Stimulated activated naive CD8-positive, alpha-beta T cell treated with anti-CD3 and anti-CD28 coated beads, Interleukin-15, Interleukin-2, amounts not matched to agents 100 ng/mL and 50 ng/mL, for 24 hours (primary cell): ENCODE measurements at regions not wholly inside any gene's neighbourhood (a gene's known extent, or its start where the extent isn't known, plus 50 kb on each side); places are given as distances from the start of the nearest gene placed in this dataset.
"Not testable (repeated sequence)": the region's sequence is repeated elsewhere in the genome, so short reads cannot be mapped to it uniquely, and the experiment has no call there.

Experiments
- H3K27ac Mint-ChIP-seq: one replicate; pipeline ENCODE4 v1.8.0; 2021; ENCODE audit warnings: mild to moderate bottlenecking, mixed read lengths
- H3K27me3 Mint-ChIP-seq: one replicate; pipeline ENCODE4 v1.8.0; 2021; ENCODE audit warnings: mixed read lengths
- H3K36me3 Mint-ChIP-seq: one replicate; pipeline ENCODE4 v1.8.0; 2021; ENCODE audit warnings: low read depth, mixed read lengths
- H3K4me1 Mint-ChIP-seq: one replicate; pipeline ENCODE4 v1.8.0; 2021; ENCODE audit warnings: low read depth, mixed read lengths
- H3K4me3 Mint-ChIP-seq: one replicate; pipeline ENCODE4 v1.8.0; 2021; ENCODE audit warnings: mild to moderate bottlenecking, mixed read lengths
- H3K9me3 Mint-ChIP-seq: one replicate; pipeline ENCODE4 v1.8.0; 2021; ENCODE audit warnings: mixed read lengths

- Mint-ChIP-seq H3K4me3 (no peak overlapping the region), H3K27me3 (peaks cover 19% of the 10 kb centered on the region), H3K27ac (no peak overlapping the region), H3K36me3 (no peaks in the 10 kb centered on the region), H3K4me1 (no peaks in the 10 kb centered on the region), H3K9me3 (peaks cover 7% of the 10 kb centered on the region)
Observed at GRCh38 chr6:133799043-133799442, 89.9 kb upstream of the TCF21 start.

DNA sequence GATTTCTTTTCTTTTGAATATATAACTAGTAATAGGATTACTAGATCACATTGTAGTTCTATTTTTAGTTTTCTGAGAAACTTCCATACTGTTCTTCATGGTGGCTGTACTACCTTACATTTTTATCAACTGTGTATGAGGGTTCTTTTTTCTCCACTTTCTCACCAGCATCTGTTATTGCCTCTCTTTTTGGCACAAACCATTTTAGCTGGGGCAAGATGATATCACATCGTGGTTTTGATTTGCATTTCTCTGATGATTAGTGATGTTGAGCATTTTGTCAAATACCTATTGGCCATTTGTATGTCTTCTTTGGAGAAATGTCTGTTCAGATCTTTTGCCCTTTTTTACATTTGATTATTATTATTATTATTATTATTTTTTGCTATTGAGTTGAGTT lies 86.1 kb upstream of the TCF21 start:
- H3K36me3 Mint-ChIP-seq: no peaks in the 10 kb centered on the region
- no peak overlapping the region for H3K27ac Mint-ChIP-seq
- H3K4me1 Mint-ChIP-seq: no peaks in the 10 kb centered on the region
- H3K27me3 Mint-ChIP-seq: peaks cover 25% of the 10 kb centered on the region
- H3K4me3 Mint-ChIP-seq: no peak overlapping the region
- H3K9me3 Mint-ChIP-seq: no peaks in the 10 kb centered on the region

- no peak overlapping the region for H3K27ac Mint-ChIP-seq
- no peaks in the 10 kb centered on the region for H3K36me3 Mint-ChIP-seq
- H3K27me3 Mint-ChIP-seq: peaks cover 33% of the 10 kb centered on the region
- no peak overlapping the region for H3K4me3 Mint-ChIP-seq
- H3K9me3 Mint-ChIP-seq: no peaks in the 10 kb centered on the region
- no peaks in the 10 kb centered on the region for H3K4me1 Mint-ChIP-seq
Observed at GRCh38 chr6:133804265-133804664, 84.6 kb upstream of the TCF21 start.

DNA sequence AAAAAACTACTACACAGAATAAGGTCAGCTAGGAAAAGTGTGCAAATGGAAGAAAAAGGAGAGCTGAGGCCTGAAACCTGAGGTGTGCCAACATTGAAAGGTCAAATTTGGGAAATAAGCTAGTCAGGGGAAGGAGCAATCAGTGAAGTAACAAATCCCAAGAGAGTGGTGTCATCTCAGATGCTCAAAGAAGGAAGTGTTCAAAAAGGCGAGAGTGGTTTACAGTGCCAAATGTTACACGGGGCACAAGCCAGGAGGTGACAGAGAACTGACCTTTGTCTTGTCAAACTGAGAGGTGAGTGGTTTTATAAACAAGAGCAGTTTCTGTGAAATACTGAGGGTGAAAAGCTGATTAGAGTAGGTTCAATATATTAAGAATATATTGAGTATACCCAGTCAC lies 83.0 kb upstream of the TCF21 start:
- Mint-ChIP-seq H3K27ac (no peak overlapping the region), H3K27me3 (peaks cover 41% of the 10 kb centered on the region), H3K9me3 (peaks cover 2% of the 10 kb centered on the region), H3K36me3 (no peaks in the 10 kb centered on the region), H3K4me1 (no peaks in the 10 kb centered on the region), H3K4me3 (no peak overlapping the region)

- Mint-ChIP-seq H3K4me1 (no peaks in the 10 kb centered on the region), H3K27me3 (peaks cover 45% of the 10 kb centered on the region), H3K36me3 (no peaks in the 10 kb centered on the region), H3K4me3 (no peak overlapping the region), H3K27ac (no peak overlapping the region), H3K9me3 (peaks cover 8% of the 10 kb centered on the region)
Observed at GRCh38 chr6:133806382-133807140, 82.4 kb upstream of the TCF21 start.

GRCh38 chr6:133807501-133807900 lies 81.4 kb upstream of the TCF21 start:
- H3K4me3 Mint-ChIP-seq: no peak overlapping the region
- H3K27ac Mint-ChIP-seq: no peak overlapping the region
- peaks cover 8% of the 10 kb centered on the region for H3K9me3 Mint-ChIP-seq

GRCh38 chr6:133809406-133809805 lies 79.5 kb upstream of the TCF21 start:
- Mint-ChIP-seq H3K36me3 (no peaks in the 10 kb centered on the region), H3K9me3 (peaks cover 8% of the 10 kb centered on the region), H3K4me3 (no peak overlapping the region), H3K27me3 (peaks cover 33% of the 10 kb centered on the region), H3K27ac (no peak overlapping the region), H3K4me1 (no peaks in the 10 kb centered on the region)

More at GRCh38 chr6:133807501-133807900, 81.4 kb upstream of the TCF21 start:
- peaks cover 40% of the 10 kb centered on the region for H3K27me3 Mint-ChIP-seq
- H3K4me1 Mint-ChIP-seq: no peaks in the 10 kb centered on the region
- no peaks in the 10 kb centered on the region for H3K36me3 Mint-ChIP-seq

DNA sequence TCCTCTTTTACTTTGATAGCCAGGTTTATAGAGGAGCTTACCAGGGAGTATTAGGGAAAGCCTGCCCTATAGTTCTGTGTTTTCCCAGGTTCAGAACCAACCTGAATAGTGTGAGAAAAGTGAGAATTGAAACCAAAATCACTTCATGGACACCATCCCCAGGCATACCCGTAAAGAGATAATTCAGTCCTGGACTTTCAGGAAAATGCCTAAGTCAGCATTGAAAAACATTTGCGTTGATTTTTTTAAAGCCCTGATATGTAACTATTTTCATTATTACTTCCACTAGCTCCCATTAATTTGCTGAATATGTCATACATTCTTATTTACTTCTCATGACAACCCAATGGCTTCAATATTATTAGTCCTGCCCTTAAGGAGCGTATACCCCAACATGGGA lies 77.4 kb upstream of the TCF21 start:
- H3K36me3 Mint-ChIP-seq: no peaks in the 10 kb centered on the region
- peaks cover 11% of the 10 kb centered on the region for H3K9me3 Mint-ChIP-seq
- peaks cover 28% of the 10 kb centered on the region for H3K27me3 Mint-ChIP-seq
- H3K27ac Mint-ChIP-seq: no peak overlapping the region
- H3K4me3 Mint-ChIP-seq: no peak overlapping the region
- H3K4me1 Mint-ChIP-seq: no peaks in the 10 kb centered on the region

GRCh38 chr6:133812446-133812845 lies 76.5 kb upstream of the TCF21 start:
- not testable (repeated sequence) for H3K27ac Mint-ChIP-seq, H3K36me3 Mint-ChIP-seq, H3K4me1 Mint-ChIP-seq, H3K4me3 Mint-ChIP-seq
- peaks cover 25% of the 10 kb centered on the region for H3K27me3 Mint-ChIP-seq
- H3K9me3 Mint-ChIP-seq: peaks cover 11% of the 10 kb centered on the region

DNA sequence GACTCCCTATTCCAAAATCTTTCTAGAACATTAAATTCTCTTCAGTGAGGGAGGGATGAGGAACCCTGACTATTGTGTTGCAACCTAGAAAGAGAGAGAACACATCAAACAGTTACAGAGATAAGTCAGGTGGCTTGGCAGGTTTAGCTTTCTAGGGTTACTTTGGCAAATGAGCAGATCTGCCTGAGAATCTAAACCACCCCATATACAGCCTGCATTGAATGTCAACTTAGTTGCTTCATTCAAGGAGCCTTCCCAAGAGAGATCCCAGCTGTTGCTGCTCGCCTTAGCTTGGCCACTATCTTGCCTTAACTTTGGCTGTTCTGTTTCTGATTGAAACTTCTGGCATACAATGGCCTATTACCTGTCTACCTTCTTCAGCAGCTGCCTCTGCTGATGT lies 74.7 kb upstream of the TCF21 start:
- Mint-ChIP-seq H3K4me3 (no peak overlapping the region), H3K27me3 (peaks cover 20% of the 10 kb centered on the region), H3K4me1 (no peaks in the 10 kb centered on the region), H3K27ac (no peak overlapping the region), H3K36me3 (no peaks in the 10 kb centered on the region), H3K9me3 (peaks cover 11% of the 10 kb centered on the region)

DNA sequence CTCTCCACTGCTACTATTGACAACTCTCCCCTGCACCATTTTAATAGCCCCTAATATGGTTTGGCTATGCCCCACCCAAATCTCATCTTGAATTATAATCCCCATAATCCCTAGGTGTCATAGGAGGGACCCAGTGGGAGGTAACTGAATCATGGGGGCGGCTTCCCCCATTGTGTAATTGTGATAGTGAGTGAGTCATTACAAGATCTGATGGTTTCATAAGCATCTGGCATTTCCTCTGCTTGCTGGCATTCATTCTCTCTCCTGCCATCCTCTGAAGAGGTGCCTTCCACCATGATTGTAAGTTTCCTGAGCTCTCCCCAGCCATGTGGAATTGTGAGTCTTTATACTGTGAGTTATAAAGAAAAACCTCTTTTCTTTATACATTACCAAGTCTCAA lies 74.1 kb upstream of the TCF21 start:
- H3K27ac Mint-ChIP-seq: no peak overlapping the region
- H3K4me3 Mint-ChIP-seq: no peak overlapping the region
- no peaks in the 10 kb centered on the region for H3K4me1 Mint-ChIP-seq
- peaks cover 19% of the 10 kb centered on the region for H3K27me3 Mint-ChIP-seq
- H3K9me3 Mint-ChIP-seq: peaks cover 11% of the 10 kb centered on the region
- H3K36me3 Mint-ChIP-seq: no peaks in the 10 kb centered on the region

DNA sequence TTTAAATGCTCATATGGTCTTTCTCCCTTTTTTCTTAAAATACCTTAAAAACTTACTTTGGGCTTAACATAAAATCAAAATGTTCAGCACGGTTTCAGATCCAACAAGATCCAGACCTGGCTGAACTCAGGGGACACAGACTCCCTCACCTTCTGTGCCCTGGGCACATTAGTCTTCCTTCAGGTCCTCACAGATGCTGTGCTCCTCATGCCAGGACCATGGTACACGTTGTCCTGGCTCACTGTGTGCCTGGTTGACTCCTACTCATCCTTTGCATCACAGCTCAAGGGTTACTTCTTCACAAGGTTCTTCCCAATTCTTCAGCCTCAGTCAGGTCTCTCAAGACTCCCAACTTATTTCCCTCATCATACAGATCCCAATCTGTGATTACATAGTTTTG lies 73.6 kb upstream of the TCF21 start:
- Mint-ChIP-seq H3K4me1 (no peaks in the 10 kb centered on the region), H3K9me3 (peaks cover 11% of the 10 kb centered on the region), H3K27me3 (peaks cover 14% of the 10 kb centered on the region), H3K27ac (no peak overlapping the region), H3K36me3 (no peaks in the 10 kb centered on the region), H3K4me3 (no peak overlapping the region)

- H3K36me3 Mint-ChIP-seq: no peaks in the 10 kb centered on the region
- H3K4me3 Mint-ChIP-seq: no peak overlapping the region
Observed at GRCh38 chr6:133816171-133816570, 72.7 kb upstream of the TCF21 start.

DNA sequence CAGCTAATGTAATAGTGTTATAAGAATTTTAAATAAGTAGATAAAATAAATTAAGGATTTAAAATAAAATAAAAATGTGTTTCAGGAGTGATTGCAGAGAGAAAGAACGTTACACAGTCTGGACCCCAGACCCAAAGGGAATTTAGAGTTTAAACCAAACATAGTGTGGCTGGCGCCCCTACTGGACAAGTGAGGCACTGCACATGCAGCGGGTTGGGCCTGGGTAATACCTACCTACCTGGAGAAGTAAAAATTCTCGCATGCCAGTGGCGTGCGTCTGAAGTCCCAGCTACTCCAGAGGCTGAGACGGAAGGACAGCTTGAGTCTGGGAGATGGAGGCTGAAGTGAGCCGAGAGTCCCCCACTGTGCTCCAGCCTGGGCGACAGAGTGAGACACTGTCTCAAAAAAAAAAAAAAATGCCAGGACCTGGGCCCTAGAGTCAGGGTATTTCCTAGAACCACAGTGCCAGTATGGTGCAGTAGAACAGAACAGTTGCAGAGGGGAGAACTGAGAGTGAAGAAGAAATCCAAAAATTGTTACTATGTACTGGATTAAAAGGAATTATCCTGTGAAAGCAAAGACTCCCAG lies 71.4 kb upstream of the TCF21 start:
- Mint-ChIP-seq H3K36me3 (no peaks in the 10 kb centered on the region), H3K9me3 (peaks cover 3% of the 10 kb centered on the region), H3K27ac (no peak overlapping the region), H3K4me3 (no peak overlapping the region), H3K27me3 (peaks cover 15% of the 10 kb centered on the region), H3K4me1 (no peaks in the 10 kb centered on the region)

More at GRCh38 chr6:133816171-133816570, 72.7 kb upstream of the TCF21 start:
- Mint-ChIP-seq H3K4me1 (no peaks in the 10 kb centered on the region), H3K27ac (no peak overlapping the region), H3K9me3 (peaks cover 6% of the 10 kb centered on the region), H3K27me3 (peaks cover 15% of the 10 kb centered on the region)

DNA sequence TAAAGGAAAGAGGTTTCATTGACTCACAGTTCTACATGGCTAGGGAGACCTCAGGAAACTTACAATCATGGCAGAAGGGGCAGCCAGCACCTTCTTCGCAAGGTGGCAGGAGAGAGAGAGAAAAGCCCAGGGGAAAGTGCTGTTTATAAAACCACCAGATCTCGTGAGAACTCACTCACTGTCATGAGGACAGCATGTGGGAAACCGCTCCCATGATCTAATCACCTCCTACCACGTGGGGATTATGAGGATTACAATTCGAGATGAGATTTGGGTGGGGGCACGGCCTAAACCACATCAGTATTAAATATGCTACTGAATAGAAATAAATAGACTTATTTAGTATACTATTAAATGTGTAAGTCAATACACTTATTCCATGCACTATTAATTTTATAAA lies 70.6 kb upstream of the TCF21 start:
- H3K4me3 Mint-ChIP-seq: no peak overlapping the region

DNA sequence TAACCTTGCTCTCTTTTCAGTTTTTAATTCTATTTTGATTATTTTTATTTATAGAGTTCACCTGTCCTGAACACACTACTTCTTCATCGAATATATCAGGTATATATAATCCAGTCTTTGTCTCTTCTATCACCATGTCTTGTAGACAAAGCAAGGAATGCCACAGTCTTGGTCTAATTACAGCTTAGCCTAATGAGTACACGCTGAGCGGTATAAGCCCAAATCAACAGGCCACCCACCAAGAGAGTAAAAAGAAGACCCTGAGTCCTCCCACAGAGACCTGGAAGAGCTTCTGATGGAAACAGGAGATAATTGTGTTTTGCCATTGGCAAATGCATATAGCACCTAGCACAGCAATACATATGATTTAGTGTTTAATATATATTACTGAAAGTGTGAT lies 68.7 kb upstream of the TCF21 start:
- H3K27me3 Mint-ChIP-seq: peaks cover 16% of the 10 kb centered on the region
- no peaks in the 10 kb centered on the region for H3K4me1 Mint-ChIP-seq
- H3K9me3 Mint-ChIP-seq: peaks cover 3% of the 10 kb centered on the region
- no peaks in the 10 kb centered on the region for H3K36me3 Mint-ChIP-seq
- no peak overlapping the region for H3K27ac Mint-ChIP-seq
- no peak overlapping the region for H3K4me3 Mint-ChIP-seq

More for the DNA sequence above, 70.6 kb upstream of the TCF21 start:
- Mint-ChIP-seq H3K36me3 (no peaks in the 10 kb centered on the region), H3K9me3 (peaks cover 3% of the 10 kb centered on the region), H3K27ac (no peak overlapping the region), H3K4me1 (no peaks in the 10 kb centered on the region), H3K27me3 (peaks cover 15% of the 10 kb centered on the region)
